Cerebellar nuclear complex (tissue), 1 donor: ENCODE measurements at regions not wholly inside any gene's neighbourhood (a gene's known extent, or its start where the extent isn't known, plus 50 kb on each side); places are given as distances from the start of the nearest gene placed in this dataset.
"Not testable (repeated sequence)": the region's sequence is repeated elsewhere in the genome, so short reads cannot be mapped to it uniquely, and the experiment has no call there.

Experiments used
- DNase-seq, 2 experiments: peaks; one replicate each; lab custom pipeline; 2025; lab: John Stamatoyannopoulos, UW

- no peak for DNase-seq
These were observed 167.6 kb upstream of the WWC1 start for GRCh38 chr5:168123631-168124528.

GRCh38 chr5:168125445-168126199, 165.8 kb upstream of the WWC1 start:
- DNase-seq, result no peak

DNA sequence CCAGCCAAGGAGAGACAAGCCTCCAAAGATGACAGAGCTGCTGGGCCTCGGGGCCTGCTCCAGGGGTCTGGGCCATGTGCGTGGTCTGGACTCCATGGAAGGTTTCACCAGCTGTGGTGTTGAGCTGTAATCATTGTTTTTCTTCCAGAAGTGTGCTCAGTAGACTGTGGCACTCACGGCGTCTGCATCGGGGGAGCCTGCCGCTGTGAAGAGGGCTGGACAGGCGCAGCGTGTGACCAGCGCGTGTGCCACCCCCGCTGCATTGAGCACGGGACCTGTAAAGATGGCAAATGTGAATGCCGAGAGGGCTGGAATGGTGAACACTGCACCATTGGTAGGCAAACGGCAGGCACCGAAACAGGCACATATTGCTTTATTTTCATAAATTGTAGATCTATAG, 164.8 kb upstream of the WWC1 start:
- DNase-seq, result no peak

GRCh38 chr5:168128111-168128510, 163.3 kb upstream of the WWC1 start:
- DNase-seq, result no peak

- DNase-seq, result peak in 1 of 2 experiments; percentile 24
These were observed 162.9 kb upstream of the WWC1 start for GRCh38 chr5:168128557-168128956.

- no peak for DNase-seq
These were observed 159.9 kb upstream of the WWC1 start for GRCh38 chr5:168131519-168131918.

DNA sequence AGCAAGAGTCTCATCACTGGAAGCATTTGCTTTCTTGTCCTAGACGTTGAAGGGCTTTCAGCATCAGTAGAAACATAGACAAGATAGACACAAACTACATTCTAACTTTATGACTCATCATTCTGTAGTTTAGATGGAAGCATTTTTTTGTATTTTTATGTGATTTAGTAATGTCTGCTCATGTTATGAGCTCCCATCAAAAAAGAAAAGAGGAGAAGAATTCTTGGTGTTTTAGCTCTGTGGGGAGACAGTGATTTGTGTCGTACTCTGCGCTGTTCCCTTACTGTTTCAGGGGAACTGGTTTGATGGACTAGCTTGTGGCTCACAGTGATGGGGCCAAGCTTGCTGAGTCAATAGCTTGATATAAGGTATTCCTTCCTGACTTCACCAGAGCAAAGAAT, 159.2 kb upstream of the WWC1 start:
- no peak for DNase-seq

GRCh38 chr5:168135897-168136296, 155.5 kb upstream of the WWC1 start:
- no peak for DNase-seq

GRCh38 chr5:168136340-168136739, 155.1 kb upstream of the WWC1 start:
- DNase-seq, result no peak

DNA sequence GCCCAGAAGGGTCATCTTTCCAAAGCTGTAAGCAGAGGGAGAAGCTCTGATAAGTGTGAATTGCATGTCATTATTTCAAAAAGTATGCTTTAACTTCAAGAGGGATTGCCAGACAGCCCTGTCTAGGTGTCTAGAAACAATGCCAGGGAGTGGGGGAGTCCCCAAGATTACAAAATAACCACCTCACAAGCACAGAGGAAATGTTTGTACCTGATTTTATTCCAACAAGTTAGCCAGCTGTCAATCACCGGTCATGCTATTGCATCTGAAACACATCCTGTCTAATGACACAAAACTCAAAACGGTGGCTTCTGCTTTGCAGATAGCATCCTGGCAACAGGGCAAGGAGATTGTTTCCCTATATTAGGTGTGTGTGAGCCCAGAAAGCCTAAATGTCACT, 154.2 kb upstream of the WWC1 start:
- no peak for DNase-seq

GRCh38 chr5:168140241-168140640, 151.2 kb upstream of the WWC1 start:
- DNase-seq, result no peak

- DNase-seq, result no peak
These were observed 149.0 kb upstream of the WWC1 start for GRCh38 chr5:168142402-168142801.

- not testable (repeated sequence) for DNase-seq
These were observed 147.9 kb upstream of the WWC1 start for GRCh38 chr5:168143521-168143920.

DNA sequence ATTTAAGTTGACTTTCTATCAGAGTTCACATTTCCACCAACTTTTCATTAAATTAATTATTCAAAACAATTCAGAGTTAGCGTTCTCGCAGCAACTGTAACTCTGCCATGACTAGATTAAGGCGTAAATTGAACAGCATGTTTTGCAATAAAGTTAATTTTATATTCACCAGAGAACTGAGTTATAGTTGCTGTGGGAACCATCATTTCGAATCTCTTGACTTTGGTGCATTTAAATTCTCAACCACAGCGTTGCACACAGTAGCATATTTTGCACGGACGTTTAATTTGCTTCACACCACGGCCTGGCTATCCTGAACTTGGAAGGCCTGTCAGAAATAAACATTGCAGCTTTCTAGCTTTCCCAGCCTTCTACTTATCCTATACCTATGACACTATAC, 144.3 kb upstream of the WWC1 start:
- DNase-seq, result no peak

GRCh38 chr5:168147568-168148360, 143.7 kb upstream of the WWC1 start:
- DNase-seq, result no peak

DNA sequence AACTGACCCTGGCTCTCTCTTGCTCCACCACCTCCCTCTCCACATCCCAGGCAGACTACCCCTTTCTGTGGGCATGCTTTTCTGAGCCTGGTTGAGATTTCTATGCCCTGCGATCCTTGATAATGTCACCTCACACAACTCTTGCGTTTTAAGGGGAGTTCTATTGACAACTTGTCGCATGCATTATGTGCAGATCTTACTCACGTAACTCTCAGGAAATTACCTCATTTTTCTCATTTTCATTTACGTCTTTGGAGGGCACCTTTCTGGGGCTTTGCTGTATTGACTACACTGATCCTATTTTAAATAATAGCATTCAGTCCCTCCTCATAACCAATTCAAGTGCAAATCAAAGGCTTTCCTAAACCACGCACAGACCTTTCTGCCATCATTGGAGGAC, 140.4 kb upstream of the WWC1 start:
- DNase-seq, result no peak

DNA sequence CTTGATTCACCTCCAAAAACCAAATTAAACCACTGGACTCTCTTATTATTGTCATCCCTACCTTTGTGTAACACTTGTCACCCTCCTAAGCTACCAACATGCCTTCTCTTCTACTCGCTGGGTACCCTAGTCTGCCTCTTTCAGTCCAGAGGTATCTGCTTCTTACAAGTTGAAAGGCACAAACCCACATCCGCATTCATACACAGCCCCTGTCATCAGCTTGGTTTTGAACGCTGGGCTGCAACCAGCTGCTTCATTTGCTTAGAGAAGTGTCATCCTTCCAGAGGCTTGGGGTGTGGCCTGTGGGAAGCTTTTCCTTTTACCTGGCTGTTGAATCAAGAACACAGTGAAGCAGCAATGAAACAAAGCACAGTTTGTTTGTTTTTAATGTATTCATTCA, 138.8 kb upstream of the WWC1 start:
- DNase-seq, result no peak

DNA sequence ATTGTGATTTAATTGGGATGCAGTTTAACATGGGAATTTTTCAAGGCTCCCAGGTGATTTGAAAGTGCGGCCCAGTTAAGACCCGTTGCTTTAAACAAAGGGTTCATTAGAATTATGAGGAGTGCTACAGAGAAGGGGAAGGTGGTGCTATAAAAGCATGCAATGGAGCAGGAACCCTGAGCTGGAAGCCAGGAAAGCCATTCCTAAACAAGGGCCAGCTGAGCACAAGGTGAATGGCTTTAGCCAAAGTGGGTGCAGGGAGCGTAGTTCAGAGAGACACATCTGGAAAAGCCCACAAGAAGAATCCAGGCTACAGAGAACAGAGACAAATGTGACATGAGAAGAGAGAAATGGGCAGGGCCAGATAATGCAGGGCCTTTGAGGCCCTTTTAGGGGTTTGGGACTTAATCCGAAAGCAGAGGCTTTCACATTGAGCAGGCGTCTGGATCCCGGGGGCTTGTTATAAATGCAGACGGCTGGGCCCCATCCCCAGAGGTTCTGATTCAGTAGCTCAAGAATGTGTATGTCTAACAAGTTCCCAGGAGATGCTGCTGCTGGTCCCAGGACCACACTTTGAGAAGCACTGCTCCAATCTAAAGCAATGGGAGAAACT, 138.1 kb upstream of the WWC1 start:
- DNase-seq, result no peak

GRCh38 chr5:168153876-168154270, 137.6 kb upstream of the WWC1 start:
- no peak for DNase-seq

GRCh38 chr5:168155585-168155984, 135.9 kb upstream of the WWC1 start:
- DNase-seq, result no peak

GRCh38 chr5:168156170-168156569, 135.3 kb upstream of the WWC1 start:
- no peak for DNase-seq

- no peak for DNase-seq
These were observed 134.3 kb upstream of the WWC1 start for GRCh38 chr5:168157141-168157540.
